ENCODE measurements at regions not wholly inside any gene's neighbourhood (a gene's known extent, or its start where the extent isn't known, plus 50 kb on each side); places are given as distances from the start of the nearest gene placed in this dataset.
"Not testable (repeated sequence)": the region's sequence is repeated elsewhere in the genome, so short reads cannot be mapped to it uniquely, and the experiment has no call there.

DNA sequence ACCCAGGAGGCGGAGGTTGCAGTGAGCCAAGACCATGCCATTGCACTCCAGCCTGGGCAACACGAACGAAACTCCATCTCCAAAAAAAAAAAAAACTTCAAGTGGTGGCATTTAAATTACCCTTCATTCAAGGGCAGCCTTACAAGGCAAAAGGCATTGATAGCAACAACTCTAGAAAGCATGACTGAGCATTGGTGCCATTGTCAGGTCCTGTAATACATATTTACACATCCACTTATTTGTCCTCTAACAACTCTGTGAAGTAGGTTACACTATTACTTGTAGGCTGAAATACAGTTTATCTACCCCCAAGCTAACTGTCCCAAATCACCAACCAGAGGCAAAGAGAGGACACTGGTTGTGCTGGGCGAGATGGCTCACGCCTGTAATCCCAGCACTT, 52.7 kb upstream of the LARP1 start:
- no peak for DNase-seq (ENCODE audit: low spot score)

- not testable (repeated sequence) for DNase-seq (ENCODE audit: low spot score)
Measured at GRCh38 chr5:154701725-154702124, 53.5 kb upstream of the LARP1 start.

DNA sequence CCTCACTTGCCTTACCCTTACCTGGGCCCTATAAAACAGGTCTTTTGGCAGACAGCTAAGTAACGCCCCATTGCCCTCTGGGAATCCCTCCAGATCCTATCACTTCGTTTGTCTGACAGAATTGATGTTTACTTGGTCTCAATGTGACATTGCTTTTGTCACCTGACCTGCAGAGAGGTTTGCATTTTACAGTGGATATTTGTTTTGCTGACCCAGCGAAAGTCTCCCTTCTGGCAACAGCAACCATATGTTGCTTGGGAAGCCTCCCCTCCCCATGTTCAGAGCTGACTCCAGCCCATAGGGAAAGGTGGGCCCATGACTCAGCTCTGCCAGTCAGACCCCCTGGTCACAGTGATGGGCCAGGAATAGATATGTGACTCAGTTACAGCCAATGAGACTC, 54.0 kb upstream of the LARP1 start:
- DNase-seq (ENCODE audit: low spot score) = no peak

- not testable (repeated sequence) for DNase-seq (ENCODE audit: low spot score)
Measured at GRCh38 chr5:154700289-154700928, 54.8 kb upstream of the LARP1 start.

GRCh38 chr5:154698763-154699162, 56.4 kb upstream of the LARP1 start:
- no peak for DNase-seq (ENCODE audit: low spot score)

- no peak for DNase-seq (ENCODE audit: low spot score)
Measured at GRCh38 chr5:154697371-154697770, 57.8 kb upstream of the LARP1 start.

- DNase-seq (ENCODE audit: low spot score) = no peak
Measured at GRCh38 chr5:154696891-154697290, 58.3 kb upstream of the LARP1 start.

DNA sequence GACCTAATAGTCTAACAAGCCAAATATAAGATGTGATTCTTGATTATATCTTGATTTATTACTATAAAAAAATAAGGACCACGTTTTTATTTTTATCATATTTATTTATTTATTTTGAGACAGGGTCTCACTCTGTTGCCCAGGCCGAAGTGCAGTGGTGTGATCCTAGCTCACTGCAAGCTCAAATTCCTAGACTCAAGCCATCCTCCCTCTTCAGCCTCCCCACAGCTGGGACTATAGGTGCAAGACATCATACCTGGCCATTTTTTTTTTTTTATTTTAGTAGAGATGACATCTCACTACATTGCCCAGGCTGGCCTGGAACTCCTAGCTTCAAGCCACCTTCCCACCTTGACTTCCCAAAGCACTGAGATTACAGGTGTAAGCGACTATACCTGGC, 61.0 kb upstream of the LARP1 start:
- DNase-seq (ENCODE audit: low spot score) = no peak

DNA sequence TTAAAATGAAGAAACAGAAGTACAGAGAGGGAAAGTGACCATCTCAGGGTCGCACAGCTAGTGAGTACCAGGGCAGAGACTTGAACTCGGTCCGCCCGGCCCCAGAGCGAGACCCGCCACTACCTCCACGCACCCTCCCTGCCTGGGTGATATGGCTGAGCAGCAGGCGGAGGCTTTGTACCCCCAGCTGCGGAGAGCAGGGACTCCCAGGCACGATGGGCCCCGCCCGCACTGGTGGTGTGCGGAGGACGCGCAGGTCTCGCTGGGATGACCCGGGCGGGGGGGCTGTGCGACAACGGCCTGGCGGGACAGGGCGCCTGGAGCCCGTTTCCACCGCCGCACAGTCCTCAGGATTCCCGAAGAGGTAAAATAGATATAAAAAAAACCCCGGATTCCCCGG, 64.7 kb upstream of the LARP1 start:
- DNase-seq (ENCODE audit: low spot score) = no peak

- DNase-seq (ENCODE audit: low spot score) = no peak
Measured at GRCh38 chr5:154686490-154686889, 68.7 kb upstream of the LARP1 start.

DNA sequence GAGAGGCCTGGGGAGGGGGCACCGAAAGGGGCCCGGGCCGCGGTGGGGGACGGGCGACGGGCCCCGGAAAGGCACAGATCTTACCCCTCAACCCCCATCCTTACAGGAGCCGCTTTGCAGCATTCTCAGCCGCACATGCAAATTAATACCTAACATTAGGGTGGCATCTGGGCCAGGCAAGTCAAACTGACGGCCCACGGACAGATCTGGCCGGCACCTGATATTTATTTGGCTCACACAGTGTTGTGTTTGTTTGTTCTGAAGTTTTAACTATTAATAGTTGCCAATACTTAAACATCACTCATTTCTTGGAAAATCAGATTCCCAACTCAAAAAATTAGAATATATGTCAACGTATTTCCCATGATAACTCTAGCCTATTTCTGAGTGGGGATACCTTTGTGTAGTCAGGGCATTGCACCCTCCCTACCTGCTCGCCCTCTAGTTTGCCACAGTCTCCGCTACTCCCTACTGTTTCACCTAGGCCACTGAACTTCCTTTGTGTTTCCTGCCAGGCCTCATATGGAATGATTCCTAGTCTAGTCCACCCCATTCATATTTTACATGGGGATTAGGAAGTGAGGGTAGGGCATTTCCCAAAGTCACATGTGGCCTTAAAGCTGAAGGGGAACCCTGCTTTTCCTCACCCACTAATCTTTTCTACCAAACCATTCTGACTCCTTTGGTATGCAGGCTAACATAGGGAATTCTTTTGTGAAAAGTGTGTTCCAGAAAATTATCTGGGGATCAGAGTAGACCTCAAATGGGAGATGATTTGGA, 71.9 kb upstream of the LARP1 start:
- no peak for DNase-seq (ENCODE audit: low spot score)

GRCh38 chr5:154679501-154679900, 75.7 kb upstream of the LARP1 start:
- no peak for DNase-seq (ENCODE audit: low spot score)

- no peak for DNase-seq (ENCODE audit: low spot score)
Measured at GRCh38 chr5:154677921-154678320, 77.3 kb upstream of the LARP1 start.

DNA sequence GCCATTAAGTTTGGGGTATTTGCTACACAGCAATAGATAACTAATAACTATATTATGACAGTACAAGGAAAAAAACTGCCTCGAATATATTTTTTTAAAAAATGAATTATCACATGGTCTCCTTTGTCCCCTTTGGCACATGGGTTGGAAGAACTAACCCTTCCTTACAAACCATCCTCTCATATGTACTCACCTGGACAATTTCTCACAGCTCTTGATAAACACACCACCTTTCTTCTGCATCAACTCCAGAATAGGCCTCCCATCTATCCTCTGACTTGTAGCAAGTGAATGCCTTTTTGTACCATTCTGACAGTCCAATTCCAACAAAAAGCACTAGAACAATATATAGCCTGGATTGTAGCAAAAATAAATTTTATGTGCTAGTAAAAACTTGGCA, 78.7 kb upstream of the LARP1 start:
- no peak for DNase-seq (ENCODE audit: low spot score)

- no peak for DNase-seq (ENCODE audit: low spot score)
Measured at GRCh38 chr5:154674029-154674428, 81.1 kb upstream of the LARP1 start.

GRCh38 chr5:154673506-154673905, 81.7 kb upstream of the LARP1 start:
- DNase-seq (ENCODE audit: low spot score) = no peak

DNA sequence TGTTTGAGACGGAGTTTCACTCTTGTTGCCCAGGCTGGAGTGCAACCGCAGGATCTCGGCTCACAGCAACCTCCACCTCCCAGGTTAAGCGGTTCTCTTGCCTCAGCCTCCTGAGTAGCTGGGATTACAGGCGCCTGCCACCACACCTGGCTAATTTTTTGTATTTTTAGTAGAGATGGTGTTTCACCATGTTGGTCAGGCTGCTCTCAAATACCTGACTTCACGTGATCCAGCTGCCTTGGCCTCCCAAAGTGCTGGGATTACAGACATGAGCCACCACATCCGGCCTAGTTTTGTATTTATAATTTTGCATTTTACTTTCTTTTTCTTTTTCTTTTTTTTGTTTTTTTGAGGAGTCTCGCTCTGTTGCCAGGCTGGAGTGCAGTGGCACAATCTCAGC, 85.3 kb upstream of the LARP1 start:
- DNase-seq (ENCODE audit: low spot score) = not testable (repeated sequence)

DNA sequence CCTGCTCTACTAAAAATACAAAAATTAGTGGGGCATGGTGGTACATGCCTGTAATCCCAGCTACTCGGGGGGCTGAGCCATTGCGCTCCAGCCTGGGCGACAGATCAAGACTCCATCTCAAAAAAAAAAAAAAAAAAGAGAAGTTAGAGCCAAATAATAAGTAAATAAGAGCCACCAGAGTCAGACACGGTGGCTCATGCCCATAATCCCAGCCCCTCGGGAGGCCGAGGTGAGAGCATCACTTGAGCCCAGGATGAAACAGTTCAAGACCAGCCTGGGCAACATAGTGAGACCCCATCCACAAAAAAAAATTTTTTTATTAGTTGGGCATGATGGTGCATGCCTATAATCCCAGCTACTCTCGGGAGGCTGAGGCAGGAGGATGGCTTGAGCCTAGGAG, 85.8 kb upstream of the LARP1 start:
- no peak for DNase-seq (ENCODE audit: low spot score)

GRCh38 chr5:154664869-154665268, 90.3 kb upstream of the LARP1 start:
- no peak for DNase-seq (ENCODE audit: low spot score)

DNA sequence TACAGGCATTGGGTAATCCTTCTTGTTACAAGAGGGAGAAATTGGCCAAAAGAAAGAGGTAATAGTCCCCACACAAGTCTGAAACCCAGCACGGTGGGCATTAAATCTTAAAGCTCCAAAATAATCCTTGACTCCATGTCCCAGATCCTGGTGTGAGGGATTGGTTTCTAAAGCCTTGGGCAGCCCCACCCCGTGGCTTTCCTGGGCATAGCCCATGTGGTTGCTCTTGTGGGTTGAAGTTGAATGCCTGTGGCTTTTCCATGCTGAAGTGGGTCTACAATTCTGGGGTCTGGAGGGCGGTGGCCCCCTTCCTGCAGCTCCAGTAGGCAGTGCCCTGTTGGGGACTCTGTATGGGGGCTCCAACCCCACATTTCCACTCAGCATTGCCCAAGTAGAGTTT, 91.8 kb upstream of the LARP1 start:
- DNase-seq (ENCODE audit: low spot score) = no peak

DNA sequence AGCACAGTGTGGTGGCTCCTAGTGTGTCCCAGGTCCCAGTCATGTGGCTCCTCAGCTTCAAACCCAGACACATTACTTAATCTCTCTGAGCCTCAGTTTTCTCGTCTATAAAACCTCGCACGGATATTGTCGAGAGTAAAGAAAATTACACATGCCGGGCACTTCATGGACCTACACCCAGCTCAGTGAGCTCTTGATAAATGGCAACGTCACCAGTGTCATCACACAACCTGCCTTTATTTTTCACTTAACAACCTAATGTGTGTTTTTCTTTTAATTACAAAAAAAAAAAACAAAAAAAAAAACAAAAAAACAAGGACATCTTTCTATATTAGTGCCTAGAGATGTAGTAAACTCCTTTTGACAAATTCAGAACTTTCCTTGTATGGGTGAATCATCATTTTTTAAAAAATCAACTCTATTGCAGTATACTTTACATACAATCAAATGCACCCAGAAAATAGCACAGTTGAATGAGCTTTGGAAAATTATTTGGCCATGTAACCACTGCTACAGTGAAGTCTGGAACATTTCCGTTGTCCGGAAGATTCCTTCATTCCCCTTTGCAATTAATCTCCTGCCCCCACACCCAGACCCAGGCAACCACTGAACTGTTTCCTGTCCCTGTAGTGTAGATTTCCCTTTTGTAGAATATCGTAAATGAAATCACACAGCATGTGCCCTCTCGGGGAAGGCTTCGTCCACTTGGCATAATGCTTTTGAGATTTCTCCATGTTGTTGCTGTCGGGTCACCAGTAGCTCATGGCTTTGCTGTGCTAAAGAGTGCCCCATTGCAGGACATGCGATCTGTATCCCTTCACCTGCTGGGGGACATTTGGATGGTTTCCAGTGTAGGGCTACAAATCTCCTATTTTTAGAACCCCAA, 100.4 kb upstream of the LARP1 start:
- no peak for DNase-seq (ENCODE audit: low spot score)

DNA sequence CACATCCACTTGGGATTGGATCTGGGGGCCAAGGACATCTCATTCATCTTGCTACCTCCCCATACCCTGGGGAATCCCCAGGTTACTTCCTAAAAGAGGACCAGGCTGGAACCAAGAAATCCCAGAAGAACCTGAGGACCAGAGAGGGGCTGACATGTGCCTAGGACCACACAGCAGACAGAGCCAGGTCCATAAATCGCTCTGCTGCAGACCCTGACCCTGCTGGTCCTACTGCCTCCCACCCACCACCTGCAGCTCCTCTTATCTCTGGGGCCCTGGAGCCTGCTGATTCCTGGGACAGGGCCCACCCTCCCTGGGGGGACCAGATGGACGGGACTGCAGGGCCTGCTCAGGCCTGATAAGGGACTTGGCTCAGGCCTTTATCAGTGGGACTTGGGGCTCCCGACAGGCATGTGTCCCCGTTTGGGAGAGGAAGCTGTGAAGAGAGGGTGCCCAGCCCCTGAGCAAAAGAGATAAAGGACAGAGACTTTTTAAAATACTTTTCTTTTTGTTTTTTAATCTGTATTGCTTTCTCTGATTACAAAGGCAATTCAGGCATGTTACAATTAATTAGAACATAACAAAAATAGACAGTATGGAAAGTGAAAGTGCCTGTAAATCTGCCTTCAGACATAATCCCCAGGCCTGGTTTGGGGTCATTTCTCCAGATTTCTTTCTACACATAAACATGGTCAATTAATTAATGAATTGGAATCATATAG, 101.3 kb upstream of the LARP1 start:
- no peak for DNase-seq (ENCODE audit: low spot score)
